HEK293 (cell line): ENCODE measurements at regions not wholly inside any gene's neighbourhood (a gene's known extent, or its start where the extent isn't known, plus 50 kb on each side); places are given as distances from the start of the nearest gene placed in this dataset.

Experiments
- MYNN ChIP-seq: fragments of 450-650 bp; formaldehyde crosslinking; IDR thresholded peaks from 2 replicates; pipeline ENCODE4 v1.5.1; 2016; ENCODE audit warnings: missing biosample characterization, missing genetic modification characterization, borderline replicate concordance
- ZNF112 ChIP-seq: fragments of 450-650 bp; formaldehyde crosslinking; IDR thresholded peaks from 2 replicates; pipeline ENCODE4 v1.5.0; 2017; ENCODE audit warnings: missing biosample characterization, missing genetic modification characterization
- ZNF501 ChIP-seq: fragments of 450-650 bp; formaldehyde crosslinking; IDR thresholded peaks from 2 replicates; pipeline ENCODE4 v1.5.1; 2016; ENCODE audit warnings: missing biosample characterization, missing genetic modification characterization
- ZNF670 ChIP-seq: fragments of 450-650 bp; formaldehyde crosslinking; IDR thresholded peaks from 2 replicates; pipeline ENCODE4 v1.5.1; 2016; ENCODE audit warnings: missing biosample characterization, missing genetic modification characterization, low read depth
- TF ChIP-seq, protein P1 (sequence below): fragments of 450-650 bp; formaldehyde crosslinking; IDR thresholded peaks from 2 replicates; pipeline ENCODE4 v1.5.1; 2017; ENCODE audit warnings: missing biosample characterization, mild to moderate bottlenecking, missing genetic modification characterization, moderate library complexity
- TF ChIP-seq, protein P2 (sequence below): fragments of 450-650 bp; formaldehyde crosslinking; optimal IDR thresholded peaks from 2 replicates; pipeline ENCODE3; 2016; ENCODE audit warnings: missing biosample characterization, mild to moderate bottlenecking, missing genetic modification characterization
- TF ChIP-seq, protein P3 (sequence below): fragments of 450-650 bp; formaldehyde crosslinking; IDR thresholded peaks from 2 replicates; pipeline ENCODE4 v1.5.1; 2016; ENCODE audit warnings: missing biosample characterization, missing genetic modification characterization
- TF ChIP-seq, protein P4 (sequence below): fragments of 450-650 bp; formaldehyde crosslinking; IDR thresholded peaks from 2 replicates; pipeline ENCODE4 v1.5.1; 2016; ENCODE audit warnings: missing biosample characterization, missing genetic modification characterization
- TF ChIP-seq, protein P5 (sequence below): fragments of 450-650 bp; formaldehyde crosslinking; IDR thresholded peaks from 2 replicates; pipeline ENCODE4 v1.5.1; 2016; ENCODE audit warnings: missing biosample characterization, missing genetic modification characterization
- TF ChIP-seq, protein P6 (sequence below): fragments of 450-650 bp; formaldehyde crosslinking; IDR thresholded peaks from 2 replicates; pipeline ENCODE4 v1.5.1; 2016; ENCODE audit warnings: missing biosample characterization, missing genetic modification characterization, borderline replicate concordance

DNA sequence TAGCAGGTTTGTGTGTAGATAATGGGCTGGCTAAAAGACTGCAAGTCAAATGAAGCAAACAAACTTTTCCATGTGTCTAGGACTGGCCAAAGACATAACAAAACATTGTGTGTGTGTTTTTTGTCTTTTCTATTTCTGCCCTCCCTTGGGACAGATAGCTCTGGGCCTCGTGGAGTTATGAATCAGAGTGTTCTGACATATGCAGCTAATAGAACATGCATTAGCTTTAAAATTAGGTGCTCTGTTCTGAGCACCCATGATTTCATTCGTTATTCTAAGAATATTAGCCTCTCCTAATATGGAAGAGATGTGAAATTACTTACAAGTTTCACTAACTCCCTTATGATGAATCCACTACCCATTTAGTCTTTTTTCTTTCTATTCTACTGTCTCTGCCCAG is 367.3 kb upstream of the PAPPA start:
- TF ChIP-seq, protein P1, sequence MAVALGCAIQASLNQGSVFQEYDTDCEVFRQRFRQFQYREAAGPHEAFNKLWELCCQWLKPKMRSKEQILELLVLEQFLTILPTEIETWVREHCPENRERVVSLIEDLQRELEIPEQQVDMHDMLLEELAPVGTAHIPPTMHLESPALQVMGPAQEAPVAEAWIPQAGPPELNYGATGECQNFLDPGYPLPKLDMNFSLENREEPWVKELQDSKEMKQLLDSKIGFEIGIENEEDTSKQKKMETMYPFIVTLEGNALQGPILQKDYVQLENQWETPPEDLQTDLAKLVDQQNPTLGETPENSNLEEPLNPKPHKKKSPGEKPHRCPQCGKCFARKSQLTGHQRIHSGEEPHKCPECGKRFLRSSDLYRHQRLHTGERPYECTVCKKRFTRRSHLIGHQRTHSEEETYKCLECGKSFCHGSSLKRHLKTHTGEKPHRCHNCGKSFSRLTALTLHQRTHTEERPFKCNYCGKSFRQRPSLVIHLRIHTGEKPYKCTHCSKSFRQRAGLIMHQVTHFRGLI (tag by site-specific recombination) = no peak
- TF ChIP-seq, protein P2, sequence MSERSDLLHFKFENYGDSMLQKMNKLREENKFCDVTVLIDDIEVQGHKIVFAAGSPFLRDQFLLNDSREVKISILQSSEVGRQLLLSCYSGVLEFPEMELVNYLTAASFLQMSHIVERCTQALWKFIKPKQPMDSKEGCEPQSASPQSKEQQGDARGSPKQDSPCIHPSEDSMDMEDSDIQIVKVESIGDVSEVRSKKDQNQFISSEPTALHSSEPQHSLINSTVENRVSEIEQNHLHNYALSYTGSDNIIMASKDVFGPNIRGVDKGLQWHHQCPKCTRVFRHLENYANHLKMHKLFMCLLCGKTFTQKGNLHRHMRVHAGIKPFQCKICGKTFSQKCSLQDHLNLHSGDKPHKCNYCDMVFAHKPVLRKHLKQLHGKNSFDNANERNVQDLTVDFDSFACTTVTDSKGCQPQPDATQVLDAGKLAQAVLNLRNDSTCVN = no peak
- TF ChIP-seq, protein P3, sequence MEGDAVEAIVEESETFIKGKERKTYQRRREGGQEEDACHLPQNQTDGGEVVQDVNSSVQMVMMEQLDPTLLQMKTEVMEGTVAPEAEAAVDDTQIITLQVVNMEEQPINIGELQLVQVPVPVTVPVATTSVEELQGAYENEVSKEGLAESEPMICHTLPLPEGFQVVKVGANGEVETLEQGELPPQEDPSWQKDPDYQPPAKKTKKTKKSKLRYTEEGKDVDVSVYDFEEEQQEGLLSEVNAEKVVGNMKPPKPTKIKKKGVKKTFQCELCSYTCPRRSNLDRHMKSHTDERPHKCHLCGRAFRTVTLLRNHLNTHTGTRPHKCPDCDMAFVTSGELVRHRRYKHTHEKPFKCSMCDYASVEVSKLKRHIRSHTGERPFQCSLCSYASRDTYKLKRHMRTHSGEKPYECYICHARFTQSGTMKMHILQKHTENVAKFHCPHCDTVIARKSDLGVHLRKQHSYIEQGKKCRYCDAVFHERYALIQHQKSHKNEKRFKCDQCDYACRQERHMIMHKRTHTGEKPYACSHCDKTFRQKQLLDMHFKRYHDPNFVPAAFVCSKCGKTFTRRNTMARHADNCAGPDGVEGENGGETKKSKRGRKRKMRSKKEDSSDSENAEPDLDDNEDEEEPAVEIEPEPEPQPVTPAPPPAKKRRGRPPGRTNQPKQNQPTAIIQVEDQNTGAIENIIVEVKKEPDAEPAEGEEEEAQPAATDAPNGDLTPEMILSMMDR (tag by site-specific recombination) = no peak
- TF ChIP-seq, protein P4, sequence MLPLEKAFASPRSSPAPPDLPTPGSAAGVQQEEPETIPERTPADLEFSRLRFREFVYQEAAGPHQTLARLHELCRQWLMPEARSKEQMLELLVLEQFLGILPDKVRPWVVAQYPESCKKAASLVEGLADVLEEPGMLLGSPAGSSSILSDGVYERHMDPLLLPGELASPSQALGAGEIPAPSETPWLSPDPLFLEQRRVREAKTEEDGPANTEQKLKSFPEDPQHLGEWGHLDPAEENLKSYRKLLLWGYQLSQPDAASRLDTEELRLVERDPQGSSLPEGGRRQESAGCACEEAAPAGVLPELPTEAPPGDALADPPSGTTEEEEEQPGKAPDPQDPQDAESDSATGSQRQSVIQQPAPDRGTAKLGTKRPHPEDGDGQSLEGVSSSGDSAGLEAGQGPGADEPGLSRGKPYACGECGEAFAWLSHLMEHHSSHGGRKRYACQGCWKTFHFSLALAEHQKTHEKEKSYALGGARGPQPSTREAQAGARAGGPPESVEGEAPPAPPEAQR (tag by site-specific recombination) = no peak
- no peak for TF ChIP-seq ZNF112 (tag by site-specific recombination)
- TF ChIP-seq, protein P5, sequence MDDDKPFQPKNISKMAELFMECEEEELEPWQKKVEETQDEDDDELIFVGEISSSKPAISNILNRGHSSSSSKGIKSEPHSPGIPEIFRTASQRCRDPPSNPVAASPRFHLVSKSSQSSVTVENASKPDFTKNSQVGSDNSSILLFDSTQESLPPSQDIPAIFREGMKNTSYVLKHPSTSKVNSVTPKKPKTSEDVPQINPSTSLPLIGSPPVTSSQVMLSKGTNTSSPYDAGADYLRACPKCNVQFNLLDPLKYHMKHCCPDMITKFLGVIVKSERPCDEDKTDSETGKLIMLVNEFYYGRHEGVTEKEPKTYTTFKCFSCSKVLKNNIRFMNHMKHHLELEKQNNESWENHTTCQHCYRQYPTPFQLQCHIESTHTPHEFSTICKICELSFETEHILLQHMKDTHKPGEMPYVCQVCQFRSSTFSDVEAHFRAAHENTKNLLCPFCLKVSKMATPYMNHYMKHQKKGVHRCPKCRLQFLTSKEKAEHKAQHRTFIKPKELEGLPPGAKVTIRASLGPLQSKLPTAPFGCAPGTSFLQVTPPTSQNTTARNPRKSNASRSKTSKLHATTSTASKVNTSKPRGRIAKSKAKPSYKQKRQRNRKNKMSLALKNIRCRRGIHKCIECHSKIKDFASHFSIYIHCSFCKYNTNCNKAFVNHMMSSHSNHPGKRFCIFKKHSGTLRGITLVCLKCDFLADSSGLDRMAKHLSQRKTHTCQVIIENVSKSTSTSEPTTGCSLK = no peak
- no peak for TF ChIP-seq ZNF670 (tag by site-specific recombination)
- TF ChIP-seq ZNF501 (tag by site-specific recombination) = no peak
- TF ChIP-seq, protein P6, sequence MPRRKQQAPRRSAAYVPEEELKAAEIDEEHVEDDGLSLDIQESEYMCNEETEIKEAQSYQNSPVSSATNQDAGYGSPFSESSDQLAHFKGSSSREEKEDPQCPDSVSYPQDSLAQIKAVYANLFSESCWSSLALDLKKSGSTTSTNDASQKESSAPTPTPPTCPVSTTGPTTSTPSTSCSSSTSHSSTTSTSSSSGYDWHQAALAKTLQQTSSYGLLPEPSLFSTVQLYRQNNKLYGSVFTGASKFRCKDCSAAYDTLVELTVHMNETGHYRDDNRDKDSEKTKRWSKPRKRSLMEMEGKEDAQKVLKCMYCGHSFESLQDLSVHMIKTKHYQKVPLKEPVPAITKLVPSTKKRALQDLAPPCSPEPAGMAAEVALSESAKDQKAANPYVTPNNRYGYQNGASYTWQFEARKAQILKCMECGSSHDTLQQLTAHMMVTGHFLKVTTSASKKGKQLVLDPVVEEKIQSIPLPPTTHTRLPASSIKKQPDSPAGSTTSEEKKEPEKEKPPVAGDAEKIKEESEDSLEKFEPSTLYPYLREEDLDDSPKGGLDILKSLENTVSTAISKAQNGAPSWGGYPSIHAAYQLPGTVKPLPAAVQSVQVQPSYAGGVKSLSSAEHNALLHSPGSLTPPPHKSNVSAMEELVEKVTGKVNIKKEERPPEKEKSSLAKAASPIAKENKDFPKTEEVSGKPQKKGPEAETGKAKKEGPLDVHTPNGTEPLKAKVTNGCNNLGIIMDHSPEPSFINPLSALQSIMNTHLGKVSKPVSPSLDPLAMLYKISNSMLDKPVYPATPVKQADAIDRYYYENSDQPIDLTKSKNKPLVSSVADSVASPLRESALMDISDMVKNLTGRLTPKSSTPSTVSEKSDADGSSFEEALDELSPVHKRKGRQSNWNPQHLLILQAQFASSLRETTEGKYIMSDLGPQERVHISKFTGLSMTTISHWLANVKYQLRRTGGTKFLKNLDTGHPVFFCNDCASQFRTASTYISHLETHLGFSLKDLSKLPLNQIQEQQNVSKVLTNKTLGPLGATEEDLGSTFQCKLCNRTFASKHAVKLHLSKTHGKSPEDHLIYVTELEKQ (tag by site-specific recombination) = no peak
- no peak for TF ChIP-seq MYNN
